ENCODE measurements at regions not wholly inside any gene's neighbourhood (a gene's known extent, or its start where the extent isn't known, plus 50 kb on each side); places are given as distances from the start of the nearest gene placed in this dataset.

GRCh38 chr3:103752986-103753385 lies 1318.2 kb downstream of the ZPLD1 start:
- no peak for TF ChIP-seq CTCF (IDR thresholded peaks at IDR 0.05; ENCODE audit: poor library complexity)
- TF ChIP-seq EZH2phosphoT487 (IDR thresholded peaks at IDR 0.05; ENCODE audit: low read depth, severe bottlenecking, unreplicated experiment) = no peak
- TF ChIP-seq EZH2 (IDR thresholded peaks at IDR 0.05; ENCODE audit: borderline replicate concordance) = no peak
- no peaks in the 10 kb centered on the region for H3K9me2 ChIP-seq (replicated peaks; ENCODE audit: insufficient read depth)
- no peak overlapping the region for H3K4me3 ChIP-seq
- H3K27ac ChIP-seq = no peak overlapping the region
- no peaks in the 10 kb centered on the region for H3K36me3 ChIP-seq (replicated peaks; ENCODE audit: insufficient read depth, low read depth)
- H3K9me3 ChIP-seq (ENCODE audit: low read depth) = no peaks in the 10 kb centered on the region
- no peaks in the 10 kb centered on the region for H3K27me3 ChIP-seq
- H3K4me2 ChIP-seq = no peak overlapping the region
- H3K4me1 ChIP-seq (ENCODE audit: insufficient read depth) = no peaks in the 10 kb centered on the region
- no peaks in the 10 kb centered on the region for H3K79me2 ChIP-seq
- DNase-seq (ENCODE audit: low spot score) = no peak
- no peak overlapping the region for H2AFZ ChIP-seq
- H4K20me1 ChIP-seq (ENCODE audit: insufficient read depth, poor library complexity, severe bottlenecking) = no peaks in the 10 kb centered on the region

DNA sequence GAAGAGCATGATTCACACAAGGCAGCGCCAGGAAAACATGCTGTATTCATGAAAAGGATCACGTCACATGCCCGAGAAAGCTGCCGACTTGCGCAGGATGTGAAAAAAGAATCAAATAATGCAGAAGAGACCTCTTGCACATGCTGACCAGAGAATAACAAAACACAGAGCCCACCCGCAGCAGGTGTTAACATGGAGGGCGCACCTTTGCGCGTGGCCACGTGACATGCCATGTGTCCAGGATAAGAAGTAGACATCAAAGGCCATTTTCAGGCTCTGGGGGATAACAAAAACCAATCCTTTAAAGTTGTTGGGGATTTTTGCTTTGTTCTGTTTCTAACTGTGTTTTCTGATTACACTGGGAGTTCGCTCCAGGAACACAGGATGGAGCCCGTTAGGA lies 1332.8 kb downstream of the ZPLD1 start:
- Histone ChIP-seq H3K4me1 (ENCODE audit: insufficient read depth) (no peaks in the 10 kb centered on the region), H3K27ac (no peak overlapping the region), H3K36me3 (replicated peaks; ENCODE audit: insufficient read depth, low read depth) (no peaks in the 10 kb centered on the region), H3K27me3 (no peaks in the 10 kb centered on the region), H3K4me3 (no peak overlapping the region), H3K4me2 (no peak overlapping the region), H3K79me2 (no peaks in the 10 kb centered on the region), H2AFZ (no peak overlapping the region), H3K9me2 (replicated peaks; ENCODE audit: insufficient read depth) (no peaks in the 10 kb centered on the region), H3K9me3 (ENCODE audit: low read depth) (no peaks in the 10 kb centered on the region), H4K20me1 (ENCODE audit: insufficient read depth, poor library complexity, severe bottlenecking) (no peaks in the 10 kb centered on the region)
- TF ChIP-seq EZH2 (IDR thresholded peaks at IDR 0.05; ENCODE audit: borderline replicate concordance) (no peak), CTCF (IDR thresholded peaks at IDR 0.05; ENCODE audit: poor library complexity) (no peak), EZH2phosphoT487 (IDR thresholded peaks at IDR 0.05; ENCODE audit: low read depth, severe bottlenecking, unreplicated experiment) (no peak)
- 95% methylated on average over 12 of the region's 12 CpGs for WGBS (ENCODE audit: low lambda C conversion rate, missing lambda C conversion rate)
- no peak for DNase-seq (ENCODE audit: low spot score)

- 59% methylated on average over 2 of the region's 2 CpGs for WGBS (ENCODE audit: low lambda C conversion rate, missing lambda C conversion rate)
- no peak for TF ChIP-seq CTCF (IDR thresholded peaks at IDR 0.05; ENCODE audit: poor library complexity)
- no peak for TF ChIP-seq EZH2 (IDR thresholded peaks at IDR 0.05; ENCODE audit: borderline replicate concordance)
- TF ChIP-seq EZH2phosphoT487 (IDR thresholded peaks at IDR 0.05; ENCODE audit: low read depth, severe bottlenecking, unreplicated experiment) = no peak
- Histone ChIP-seq H3K79me2 (no peaks in the 10 kb centered on the region), H3K4me2 (no peak overlapping the region), H3K4me3 (no peak overlapping the region), H3K27ac (no peak overlapping the region), H2AFZ (no peak overlapping the region), H3K9me2 (replicated peaks; ENCODE audit: insufficient read depth) (no peaks in the 10 kb centered on the region), H4K20me1 (ENCODE audit: insufficient read depth, poor library complexity, severe bottlenecking) (no peaks in the 10 kb centered on the region), H3K4me1 (ENCODE audit: insufficient read depth) (no peaks in the 10 kb centered on the region), H3K9me3 (ENCODE audit: low read depth) (no peaks in the 10 kb centered on the region), H3K36me3 (replicated peaks; ENCODE audit: insufficient read depth, low read depth) (no peaks in the 10 kb centered on the region), H3K27me3 (no peaks in the 10 kb centered on the region)
- no peak for DNase-seq (ENCODE audit: low spot score)
These were observed 1350.2 kb downstream of the ZPLD1 start for GRCh38 chr3:103785017-103785416.

DNA sequence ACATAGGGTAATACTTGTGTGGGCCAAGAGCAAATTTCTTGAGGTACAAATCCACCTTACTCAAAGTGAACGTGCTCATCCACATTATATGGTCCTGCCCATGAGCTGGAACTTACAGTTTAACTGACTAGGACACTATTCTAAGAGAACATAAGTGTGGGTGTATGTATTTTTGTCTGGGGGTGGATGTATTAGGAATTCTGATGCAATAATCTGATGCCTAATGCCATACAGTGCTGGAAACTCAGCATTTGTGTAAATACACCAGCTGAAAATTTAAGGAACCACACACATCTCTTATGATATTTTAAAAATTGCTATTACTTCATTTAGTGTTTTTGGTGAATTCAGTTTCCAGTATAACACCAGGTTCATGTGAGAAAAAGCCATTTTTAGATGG lies 1350.7 kb downstream of the ZPLD1 start:
- no peaks in the 10 kb centered on the region for H3K9me3 ChIP-seq (ENCODE audit: low read depth)
- H3K36me3 ChIP-seq (replicated peaks; ENCODE audit: insufficient read depth, low read depth) = no peaks in the 10 kb centered on the region
- no peak overlapping the region for H3K4me3 ChIP-seq
- 71% methylated on average over 1 of the region's 1 CpG for WGBS (ENCODE audit: low lambda C conversion rate, missing lambda C conversion rate)
- no peaks in the 10 kb centered on the region for H3K9me2 ChIP-seq (replicated peaks; ENCODE audit: insufficient read depth)
- no peak for DNase-seq (ENCODE audit: low spot score)
- no peaks in the 10 kb centered on the region for H3K79me2 ChIP-seq
- no peaks in the 10 kb centered on the region for H4K20me1 ChIP-seq (ENCODE audit: insufficient read depth, poor library complexity, severe bottlenecking)
- no peaks in the 10 kb centered on the region for H3K4me1 ChIP-seq (ENCODE audit: insufficient read depth)
- no peak overlapping the region for H2AFZ ChIP-seq
- H3K4me2 ChIP-seq = no peak overlapping the region
- H3K27me3 ChIP-seq = no peaks in the 10 kb centered on the region
- TF ChIP-seq EZH2phosphoT487 (IDR thresholded peaks at IDR 0.05; ENCODE audit: low read depth, severe bottlenecking, unreplicated experiment) = no peak
- TF ChIP-seq CTCF (IDR thresholded peaks at IDR 0.05; ENCODE audit: poor library complexity) = no peak
- TF ChIP-seq EZH2 (IDR thresholded peaks at IDR 0.05; ENCODE audit: borderline replicate concordance) = no peak
- H3K27ac ChIP-seq = no peak overlapping the region
